IMR-90 (cell line): ENCODE measurements at regions not wholly inside any gene's neighbourhood (a gene's known extent, or its start where the extent isn't known, plus 50 kb on each side); places are given as distances from the start of the nearest gene placed in this dataset.

ENCODE experiments used
- ATAC-seq: fragments of 200-7000 bp; cut with Tn5 transposase; 2 replicates; pipeline ENCODE4 v1.9.1; 2020; ENCODE audit warnings: low read depth, mild to moderate bottlenecking, moderate library complexity
- BruUV-seq: library from RNA; stranded (reverse); fragments of 400-500 nt; replicated peaks from 2 replicates; lab custom pipeline; 2021; lab: Mats Ljungman, UMichigan
- CTCF ChIA-PET: fragments of 300-600 bp; formaldehyde crosslinking; extraction: SDS; loops from one replicate; lab custom pipeline; 2021; ENCODE audit warnings: antibody characterized with exemption; lab: Yijun Ruan, JAX
- POLR2A ChIA-PET: fragments of 300-600 bp; sonication (Branson Sonifier 250); formaldehyde crosslinking; loops from one replicate; lab custom pipeline; 2022; ENCODE audit warnings: antibody characterized with exemption; ENCODE audit not compliant: unreplicated experiment; lab: Charles Lee
- DNase-seq: peaks from one replicate; pipeline ENCODE4 v3.0.0; 2013
- H2AFZ ChIP-seq: replicated peaks from 2 replicates; pipeline ENCODE3; 2013; ENCODE audit warnings: low read length, mild to moderate bottlenecking; ENCODE audit not compliant: poor library complexity
- H2AK5ac ChIP-seq: 2 replicates; pipeline ENCODE4 v1.6.1; 2013; ENCODE audit warnings: low read depth, low read length, inconsistent platforms
- H2AK9ac ChIP-seq: replicated peaks from 2 replicates; pipeline ENCODE3; 2013; ENCODE audit warnings: mild to moderate bottlenecking, low read depth, low read length, moderate library complexity; ENCODE audit not compliant: poor library complexity
- H2BK120ac ChIP-seq: 2 replicates; pipeline ENCODE4 v1.6.1; 2013; ENCODE audit warnings: low read depth, low read length, inconsistent platforms
- H2BK15ac ChIP-seq: 3 replicates; pipeline ENCODE4 v1.6.1; 2013; ENCODE audit warnings: low read depth, low read length, inconsistent platforms
- H2BK20ac ChIP-seq: 2 replicates; pipeline ENCODE4 v1.6.1; 2013; ENCODE audit warnings: low read depth, mild to moderate bottlenecking, inconsistent platforms, low read length, moderate library complexity
- H2BK5ac ChIP-seq: 2 replicates; pipeline ENCODE4 v1.6.1; 2013; ENCODE audit warnings: mild to moderate bottlenecking, low read depth, low read length, inconsistent platforms; ENCODE audit not compliant: poor library complexity, severe bottlenecking
- H3K14ac ChIP-seq: replicated peaks from 2 replicates; pipeline ENCODE4 v1.6.1; 2013; ENCODE audit warnings: low read depth, low read length, inconsistent platforms
- H3K18ac ChIP-seq: 2 replicates; pipeline ENCODE4 v1.6.1; 2013; ENCODE audit warnings: low read depth, low read length, control low read depth
- H3K23ac ChIP-seq: 2 replicates; pipeline ENCODE4 v1.6.1; 2013; ENCODE audit warnings: low read depth, low read length, inconsistent platforms
- H3K27ac ChIP-seq: 2 replicates; pipeline ENCODE4 v1.5.1; 2013; ENCODE audit warnings: mild to moderate bottlenecking, control low read depth, low read length; ENCODE audit not compliant: insufficient read depth
- H3K27me3 ChIP-seq: 2 replicates; pipeline ENCODE4 v1.6.1; 2013; ENCODE audit warnings: low read length; ENCODE audit not compliant: control insufficient read depth, insufficient read depth
- H3K36me3 ChIP-seq: 2 replicates; pipeline ENCODE4 v1.6.1; 2013; ENCODE audit warnings: low read length, mixed read lengths; ENCODE audit not compliant: control insufficient read depth, insufficient read depth
- H3K4ac ChIP-seq: 2 replicates; pipeline ENCODE4 v1.6.1; 2013; ENCODE audit warnings: low read depth, low read length, inconsistent platforms
- H3K4me1 ChIP-seq: 2 replicates; pipeline ENCODE4 v1.6.1; 2013; ENCODE audit warnings: low read length, mixed read lengths; ENCODE audit not compliant: control insufficient read depth, insufficient read depth
- H3K4me2 ChIP-seq: 2 replicates; pipeline ENCODE4 v1.6.1; 2013; ENCODE audit warnings: low read depth, mild to moderate bottlenecking, control low read depth, low read length, moderate library complexity
- H3K4me3 ChIP-seq: 2 replicates; pipeline ENCODE4 v1.5.1; 2013; ENCODE audit warnings: low read depth, mild to moderate bottlenecking, control low read depth, low read length, moderate library complexity; ENCODE audit not compliant: insufficient read depth
- H3K56ac ChIP-seq: 2 replicates; pipeline ENCODE4 v1.6.1; 2013; ENCODE audit warnings: low read length, inconsistent platforms; ENCODE audit not compliant: insufficient read depth; ENCODE audit errors: extremely low read depth
- H3K79me1 ChIP-seq, 2 experiments: 2 replicates each; pipeline ENCODE4 v1.6.1; 2013; ENCODE audit warnings: low read length in 2 of 2, inconsistent platforms in 1 of 2, low read depth in 1 of 2
- H3K9ac ChIP-seq: 2 replicates; pipeline ENCODE4 v1.6.1; 2013; ENCODE audit warnings: low read depth, low read length, control low read depth
- H3K9me1 ChIP-seq: 2 replicates; pipeline ENCODE4 v1.6.1; 2013; ENCODE audit warnings: low read length, inconsistent platforms; ENCODE audit not compliant: insufficient read depth
- H3K9me3 ChIP-seq: 2 replicates; pipeline ENCODE4 v1.6.1; 2013; ENCODE audit warnings: low read length; ENCODE audit not compliant: control insufficient read depth, insufficient read depth
- H4K20me1 ChIP-seq: 2 replicates; pipeline ENCODE4 v1.6.1; 2013; ENCODE audit warnings: low read length, inconsistent platforms; ENCODE audit not compliant: insufficient read depth
- H4K5ac ChIP-seq: 2 replicates; pipeline ENCODE4 v1.6.1; 2013; ENCODE audit warnings: mild to moderate bottlenecking, low read depth, low read length, control low read depth
- H4K8ac ChIP-seq, 2 experiments: 2 replicates each; pipeline ENCODE4 v1.6.1; 2013; ENCODE audit warnings: low read depth in 2 of 2, low read length in 2 of 2, control low read depth in 1 of 2, inconsistent platforms in 1 of 2
- H4K91ac ChIP-seq: 2 replicates; pipeline ENCODE4 v1.6.1; 2013; ENCODE audit warnings: low read depth, low read length, inconsistent platforms; ENCODE audit not compliant: insufficient read depth
- BHLHE40 ChIP-seq: fragments of 150-350 bp; IDR thresholded peaks from 2 replicates; pipeline ENCODE4 v1.6.1; 2016; ENCODE audit warnings: mild to moderate bottlenecking, low read depth, low read length
- MAFK ChIP-seq: IDR thresholded peaks from 2 replicates; pipeline ENCODE4 v1.6.1; 2012; ENCODE audit warnings: low read depth, low read length, improper control_type of control experiment
- RAD21 ChIP-seq: IDR thresholded peaks from 2 replicates; pipeline ENCODE4 v1.6.1; 2012; ENCODE audit warnings: low read length, improper control_type of control experiment
- RCOR1 ChIP-seq: IDR thresholded peaks from 2 replicates; pipeline ENCODE4 v1.6.1; 2012; ENCODE audit warnings: mild to moderate bottlenecking, low read length, improper control_type of control experiment; ENCODE audit not compliant: insufficient replicate concordance
- WGBS, 2 experiments: methylation state at CpG; one replicate each; pipeline versions ENCODE4 v1.1.5 to v1.1.7; 2013; ENCODE audit warnings: missing lambda C conversion rate in 2 of 2; ENCODE audit not compliant: insufficient read length in 1 of 2; ENCODE audit errors: extremely low coverage in 2 of 2; 5-methylcytosine and 5-hydroxymethylcytosine counted together
- dilution Hi-C: fragments of 300-500 bp; cut with HindIII; formaldehyde crosslinking; loops from one replicate; pipeline ENCODE4 v1.14.3; 2018; ENCODE audit warnings: low sequenced_read_pairs; ENCODE audit not compliant: unreplicated experiment
- in situ Hi-C: fragments of 300-500 bp; cut with MboI; formaldehyde crosslinking; loops from 3 replicates; pipeline ENCODE4 v1.14.3; 2019; ENCODE audit warnings: low sequenced_read_pairs, inconsistent platforms, mixed read lengths
- intact Hi-C: fragments of 100-400 bp; cut with micrococcal nuclease; formaldehyde crosslinking; loops from 2 replicates; pipeline ENCODE4 v1.10.0; 2022

GRCh38 chr17:22470411-22471175 is 778.3 kb downstream of the KCNJ18 start:
- Histone ChIP-seq H3K4ac (no peak overlapping the region), H3K9ac (no peak overlapping the region), H4K91ac (no peak overlapping the region), H2AFZ (no peak overlapping the region), H2BK5ac (no peak overlapping the region), H4K5ac (no peak overlapping the region), H2BK15ac (no peak overlapping the region), H3K9me3 (peaks cover 19% of the 10 kb centered on the region), H2BK120ac (no peak overlapping the region), H2AK5ac (no peak overlapping the region), H2AK9ac (no peak overlapping the region), H3K56ac (no peak overlapping the region), H2BK20ac (no peak overlapping the region), H3K36me3 (no peaks in the 10 kb centered on the region), H3K23ac (no peak overlapping the region), H3K4me2 (no peak overlapping the region), H3K27me3 (no peaks in the 10 kb centered on the region), H3K9me1 (no peaks in the 10 kb centered on the region), H3K4me1 (no peaks in the 10 kb centered on the region), H4K20me1 (no peaks in the 10 kb centered on the region), H3K18ac (no peak overlapping the region), H4K8ac (no peak overlapping the region), H3K79me1 (no peaks in the 10 kb centered on the region), H3K14ac (no peak overlapping the region), H3K27ac (no peak overlapping the region), H3K4me3 (no peak overlapping the region)
- in situ Hi-C loops = no loop called here
- intact Hi-C loops = no loop called here
- DNase-seq (no peak), ATAC-seq (no peak)
- POLR2A ChIA-PET = no interaction called here
- CTCF ChIA-PET = no interaction called here
- dilution Hi-C loops = no loop called here
- TF ChIP-seq RCOR1 (no peak), RAD21 (no peak), BHLHE40 (no peak), MAFK (no peak)
- BruUV-seq = no TSS peak
- 30% methylated on average over 4 of the region's 7 CpGs; no CpG with 5 or more reads in 1 of the 2 experiments for WGBS, 2 experiments
